Neural cell (in vitro differentiated cells): ENCODE measurements at regions not wholly inside any gene's neighbourhood (a gene's known extent, or its start where the extent isn't known, plus 50 kb on each side); places are given as distances from the start of the nearest gene placed in this dataset.

Experiments
- H2AFZ ChIP-seq: fragments of 200-600, 300-800 bp; sonication (generic), shearing (Covaris generic); 2 replicates; pipeline ENCODE4 v1.6.0; 2014; ENCODE audit warnings: low read depth, mild to moderate bottlenecking, antibody characterized with exemption, low read length, moderate library complexity
- H3F3A ChIP-seq: fragments of 200-600 bp; shearing (Covaris generic); 2 replicates; pipeline ENCODE4 v1.6.1; 2016; ENCODE audit warnings: mild to moderate bottlenecking, moderate library complexity, mixed read lengths, antibody characterized with exemption, low read length; ENCODE audit not compliant: insufficient read depth, poor library complexity, severe bottlenecking
- H3K27ac ChIP-seq: fragments of 200-600, 300-800 bp; sonication (generic), shearing (Covaris generic); 2 replicates; pipeline ENCODE4 v1.5.1; 2014; ENCODE audit warnings: mild to moderate bottlenecking, low read length, moderate library complexity
- H3K27me3 ChIP-seq: fragments of 300-800, 200-600 bp; sonication (generic), shearing (Covaris generic); 2 replicates; pipeline ENCODE4 v1.6.0; 2014; ENCODE audit warnings: mild to moderate bottlenecking, low read depth, low read length, moderate library complexity; ENCODE audit not compliant: insufficient read depth
- H3K36me3 ChIP-seq: fragments of 300-800, 200-600 bp; sonication (generic), shearing (Covaris generic); 2 replicates; pipeline ENCODE4 v1.5.1; 2014; ENCODE audit warnings: mild to moderate bottlenecking, antibody characterized with exemption, low read length, moderate library complexity; ENCODE audit not compliant: insufficient read depth
- H3K4me2 ChIP-seq: fragments of 300-800, 200-600 bp; sonication (generic), shearing (Covaris generic); 2 replicates; pipeline ENCODE4 v1.6.0; 2014; ENCODE audit warnings: mild to moderate bottlenecking, low read length
- H3K4me3 ChIP-seq: fragments of 300-800, 200-600 bp; sonication (generic), shearing (Covaris generic); 2 replicates; pipeline ENCODE4 v1.5.1; 2014; ENCODE audit warnings: mild to moderate bottlenecking, low read length, moderate library complexity
- H3K79me2 ChIP-seq: fragments of 200-600 bp; shearing (Covaris generic); replicated peaks from 2 replicates; pipeline ENCODE4 v1.6.0; 2014; ENCODE audit warnings: mild to moderate bottlenecking, low read length, moderate library complexity; ENCODE audit not compliant: insufficient read depth
- H3K9ac ChIP-seq: fragments of 300-800, 200-600 bp; sonication (generic), shearing (Covaris generic); 2 replicates; pipeline ENCODE4 v1.6.1; 2016; ENCODE audit warnings: mild to moderate bottlenecking, low read length, mixed read lengths
- H3K9me2 ChIP-seq: fragments of 200-600 bp; shearing (Covaris generic); 2 replicates; pipeline ENCODE4 v1.6.1; 2016; ENCODE audit warnings: mild to moderate bottlenecking, low read length, mixed read lengths; ENCODE audit not compliant: insufficient read depth
- H3K9me3 ChIP-seq: fragments of 200-600, 300-800 bp; sonication (generic), shearing (Covaris generic); 2 replicates; pipeline ENCODE4 v1.6.1; 2016; ENCODE audit warnings: mild to moderate bottlenecking, mixed run types, low read length, moderate library complexity, mixed read lengths
- H4K20me1 ChIP-seq: fragments of 200-600 bp; shearing (Covaris generic); 2 replicates; pipeline ENCODE4 v1.6.1; 2016; ENCODE audit warnings: mild to moderate bottlenecking, mixed run types; ENCODE audit not compliant: insufficient read depth
- EP300 ChIP-seq: fragments of 450-650 bp; conservative IDR thresholded peaks from 2 replicates; pipeline ENCODE4 v1.6.1; 2014; ENCODE audit warnings: antibody characterized with exemption, mild to moderate bottlenecking, moderate library complexity; ENCODE audit not compliant: poor library complexity, severe bottlenecking
- EZH2 ChIP-seq: fragments of 200-600, 300-800 bp; shearing (Covaris generic), sonication (generic); IDR thresholded peaks from 2 replicates; pipeline ENCODE4 v1.6.1; 2014; ENCODE audit warnings: antibody characterized with exemption, low read length, borderline replicate concordance, mild to moderate bottlenecking; ENCODE audit not compliant: insufficient read depth, poor library complexity, severe bottlenecking
- MXI1 ChIP-seq: fragments of 450-650 bp; conservative IDR thresholded peaks from 2 replicates; pipeline ENCODE4 v1.6.1; 2014; ENCODE audit warnings: antibody characterized with exemption, mild to moderate bottlenecking; ENCODE audit not compliant: poor library complexity, severe bottlenecking
- POLR2AphosphoS5 ChIP-seq: IDR thresholded peaks from 2 replicates; pipeline ENCODE4 v1.6.1; 2012
- RAD21 ChIP-seq: fragments of 450-650 bp; conservative IDR thresholded peaks from 2 replicates; pipeline ENCODE4 v1.6.1; 2014; ENCODE audit warnings: antibody characterized with exemption, mild to moderate bottlenecking, moderate library complexity
- SMC3 ChIP-seq: fragments of 450-650 bp; conservative IDR thresholded peaks from 2 replicates; pipeline ENCODE4 v1.6.1; 2014; ENCODE audit warnings: antibody characterized with exemption, mild to moderate bottlenecking, moderate library complexity; ENCODE audit not compliant: poor library complexity
- TAF1 ChIP-seq: IDR thresholded peaks from 2 replicates; pipeline ENCODE4 v1.6.1; 2012; ENCODE audit warnings: low read depth
- TF ChIP-seq, protein P1 (sequence below): IDR thresholded peaks from 2 replicates; pipeline ENCODE4 v1.6.1; 2012; ENCODE audit warnings: borderline replicate concordance
- TF ChIP-seq, protein P2 (sequence below): fragments of 450-650 bp; IDR thresholded peaks from 2 replicates; pipeline ENCODE4 v1.5.1; 2014; ENCODE audit warnings: antibody characterized with exemption, mild to moderate bottlenecking, moderate library complexity; ENCODE audit not compliant: poor library complexity, severe bottlenecking

DNA sequence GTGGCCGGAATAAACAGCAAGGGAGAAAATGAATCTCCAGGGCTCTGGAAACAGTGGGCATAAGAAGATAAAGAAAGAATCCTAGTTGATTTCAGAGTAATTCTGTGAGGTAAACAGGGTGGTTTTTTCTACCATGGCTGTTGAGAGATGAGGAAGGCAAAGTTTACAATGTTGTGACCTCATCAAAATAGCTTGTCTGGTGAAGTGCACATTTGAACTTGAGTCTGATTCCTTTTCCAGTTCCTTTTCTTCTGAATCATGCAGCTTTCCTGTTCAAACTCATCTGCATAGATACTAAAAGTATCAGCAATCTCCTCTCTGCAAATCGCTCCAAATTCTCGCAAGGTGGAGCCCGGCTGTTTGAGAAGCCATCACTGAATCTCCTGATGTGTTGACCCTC is 161.7 kb downstream of the PLPP3 start:
- H3K9me3 ChIP-seq: no peaks in the 10 kb centered on the region
- H3K4me3 ChIP-seq: no peak overlapping the region
- H3K9me2 ChIP-seq: no peaks in the 10 kb centered on the region
- no peak overlapping the region for H3K4me2 ChIP-seq
- H3K27ac ChIP-seq: no peak overlapping the region
- H3K79me2 ChIP-seq: no peaks in the 10 kb centered on the region
- H3K27me3 ChIP-seq: no peaks in the 10 kb centered on the region
- no peaks in the 10 kb centered on the region for H3K36me3 ChIP-seq
- no peak overlapping the region for H3K9ac ChIP-seq
- no peak overlapping the region for H2AFZ ChIP-seq
- no peaks in the 10 kb centered on the region for H4K20me1 ChIP-seq
- no peak for TF ChIP-seq MXI1
- TF ChIP-seq EP300: no peak
- TF ChIP-seq, protein P1, sequence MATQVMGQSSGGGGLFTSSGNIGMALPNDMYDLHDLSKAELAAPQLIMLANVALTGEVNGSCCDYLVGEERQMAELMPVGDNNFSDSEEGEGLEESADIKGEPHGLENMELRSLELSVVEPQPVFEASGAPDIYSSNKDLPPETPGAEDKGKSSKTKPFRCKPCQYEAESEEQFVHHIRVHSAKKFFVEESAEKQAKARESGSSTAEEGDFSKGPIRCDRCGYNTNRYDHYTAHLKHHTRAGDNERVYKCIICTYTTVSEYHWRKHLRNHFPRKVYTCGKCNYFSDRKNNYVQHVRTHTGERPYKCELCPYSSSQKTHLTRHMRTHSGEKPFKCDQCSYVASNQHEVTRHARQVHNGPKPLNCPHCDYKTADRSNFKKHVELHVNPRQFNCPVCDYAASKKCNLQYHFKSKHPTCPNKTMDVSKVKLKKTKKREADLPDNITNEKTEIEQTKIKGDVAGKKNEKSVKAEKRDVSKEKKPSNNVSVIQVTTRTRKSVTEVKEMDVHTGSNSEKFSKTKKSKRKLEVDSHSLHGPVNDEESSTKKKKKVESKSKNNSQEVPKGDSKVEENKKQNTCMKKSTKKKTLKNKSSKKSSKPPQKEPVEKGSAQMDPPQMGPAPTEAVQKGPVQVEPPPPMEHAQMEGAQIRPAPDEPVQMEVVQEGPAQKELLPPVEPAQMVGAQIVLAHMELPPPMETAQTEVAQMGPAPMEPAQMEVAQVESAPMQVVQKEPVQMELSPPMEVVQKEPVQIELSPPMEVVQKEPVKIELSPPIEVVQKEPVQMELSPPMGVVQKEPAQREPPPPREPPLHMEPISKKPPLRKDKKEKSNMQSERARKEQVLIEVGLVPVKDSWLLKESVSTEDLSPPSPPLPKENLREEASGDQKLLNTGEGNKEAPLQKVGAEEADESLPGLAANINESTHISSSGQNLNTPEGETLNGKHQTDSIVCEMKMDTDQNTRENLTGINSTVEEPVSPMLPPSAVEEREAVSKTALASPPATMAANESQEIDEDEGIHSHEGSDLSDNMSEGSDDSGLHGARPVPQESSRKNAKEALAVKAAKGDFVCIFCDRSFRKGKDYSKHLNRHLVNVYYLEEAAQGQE: no peak
- TF ChIP-seq, protein P2, sequence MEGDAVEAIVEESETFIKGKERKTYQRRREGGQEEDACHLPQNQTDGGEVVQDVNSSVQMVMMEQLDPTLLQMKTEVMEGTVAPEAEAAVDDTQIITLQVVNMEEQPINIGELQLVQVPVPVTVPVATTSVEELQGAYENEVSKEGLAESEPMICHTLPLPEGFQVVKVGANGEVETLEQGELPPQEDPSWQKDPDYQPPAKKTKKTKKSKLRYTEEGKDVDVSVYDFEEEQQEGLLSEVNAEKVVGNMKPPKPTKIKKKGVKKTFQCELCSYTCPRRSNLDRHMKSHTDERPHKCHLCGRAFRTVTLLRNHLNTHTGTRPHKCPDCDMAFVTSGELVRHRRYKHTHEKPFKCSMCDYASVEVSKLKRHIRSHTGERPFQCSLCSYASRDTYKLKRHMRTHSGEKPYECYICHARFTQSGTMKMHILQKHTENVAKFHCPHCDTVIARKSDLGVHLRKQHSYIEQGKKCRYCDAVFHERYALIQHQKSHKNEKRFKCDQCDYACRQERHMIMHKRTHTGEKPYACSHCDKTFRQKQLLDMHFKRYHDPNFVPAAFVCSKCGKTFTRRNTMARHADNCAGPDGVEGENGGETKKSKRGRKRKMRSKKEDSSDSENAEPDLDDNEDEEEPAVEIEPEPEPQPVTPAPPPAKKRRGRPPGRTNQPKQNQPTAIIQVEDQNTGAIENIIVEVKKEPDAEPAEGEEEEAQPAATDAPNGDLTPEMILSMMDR: no peak
- TF ChIP-seq EZH2: no peak
- TF ChIP-seq TAF1: no peak
- no peak for TF ChIP-seq RAD21
- no peak for TF ChIP-seq POLR2AphosphoS5
- no peak for TF ChIP-seq SMC3
- H3F3A ChIP-seq: no peaks in the 10 kb centered on the region

DNA sequence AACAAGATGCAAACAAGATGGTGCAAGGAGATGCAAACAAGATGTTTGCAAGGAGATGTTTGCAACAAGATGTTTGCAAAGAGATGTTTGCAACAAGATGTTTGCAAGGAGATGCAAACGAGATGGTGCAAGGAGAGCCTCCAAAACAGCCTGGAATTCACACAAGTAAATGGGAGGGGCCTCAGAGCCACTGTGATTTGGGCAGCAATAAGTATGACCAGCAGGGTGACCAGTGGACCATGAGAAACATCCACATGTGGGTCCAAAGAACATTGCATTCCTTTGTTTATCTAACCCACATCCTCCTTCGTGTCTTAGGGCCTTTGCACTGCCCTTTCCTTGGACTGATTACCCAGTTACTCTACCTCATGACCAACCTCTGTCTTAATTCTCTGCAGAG is 162.9 kb downstream of the PLPP3 start:
- Histone ChIP-seq H4K20me1 (no peaks in the 10 kb centered on the region), H3K4me2 (no peak overlapping the region), H3K9me3 (no peaks in the 10 kb centered on the region), H3K36me3 (no peaks in the 10 kb centered on the region), H3K27me3 (no peaks in the 10 kb centered on the region), H3K9me2 (no peaks in the 10 kb centered on the region), H2AFZ (no peak overlapping the region), H3K4me3 (no peak overlapping the region), H3F3A (no peaks in the 10 kb centered on the region), H3K9ac (no peak overlapping the region), H3K27ac (no peak overlapping the region), H3K79me2 (no peaks in the 10 kb centered on the region)
- TF ChIP-seq, protein P2: no peak
- TF ChIP-seq SMC3: no peak
- TF ChIP-seq RAD21: no peak
- no peak for TF ChIP-seq POLR2AphosphoS5
- TF ChIP-seq TAF1: no peak
- TF ChIP-seq, protein P1: no peak
- TF ChIP-seq EZH2: no peak
- TF ChIP-seq EP300: no peak
- no peak for TF ChIP-seq MXI1
